Skeletal muscle satellite cell (primary cell): ENCODE measurements at regions not wholly inside any gene's neighbourhood (a gene's known extent, or its start where the extent isn't known, plus 50 kb on each side); places are given as distances from the start of the nearest gene placed in this dataset.
"Not testable (repeated sequence)": the region's sequence is repeated elsewhere in the genome, so short reads cannot be mapped to it uniquely, and the experiment has no call there.

ENCODE experiments used
- H3K27me3 ChIP-seq: 2 replicates; pipeline ENCODE4 v1.7.0; 2013; ENCODE audit warnings: low read length; ENCODE audit not compliant: control insufficient read depth, insufficient read depth
- H3K36me3 ChIP-seq: 2 replicates; pipeline ENCODE4 v1.7.0; 2013; ENCODE audit warnings: mild to moderate bottlenecking, control low read depth, low read length; ENCODE audit not compliant: insufficient read depth
- H3K4me1 ChIP-seq: 2 replicates; pipeline ENCODE4 v1.7.0; 2013; ENCODE audit warnings: low read length; ENCODE audit not compliant: control insufficient read depth, insufficient read depth
- H3K4me2 ChIP-seq: 2 replicates; pipeline ENCODE4 v1.7.0; 2013; ENCODE audit warnings: mild to moderate bottlenecking, low read length
- H3K4me3 ChIP-seq: 2 replicates; pipeline ENCODE4 v1.7.0; 2013; ENCODE audit warnings: low read length
- H3K9ac ChIP-seq: 2 replicates; pipeline ENCODE4 v1.7.0; 2013; ENCODE audit warnings: mild to moderate bottlenecking, low read depth, low read length, moderate library complexity
- H3K9me3 ChIP-seq: replicated peaks from 2 replicates; pipeline ENCODE4 v1.7.0; 2013; ENCODE audit warnings: mild to moderate bottlenecking, control low read depth, low read length

DNA sequence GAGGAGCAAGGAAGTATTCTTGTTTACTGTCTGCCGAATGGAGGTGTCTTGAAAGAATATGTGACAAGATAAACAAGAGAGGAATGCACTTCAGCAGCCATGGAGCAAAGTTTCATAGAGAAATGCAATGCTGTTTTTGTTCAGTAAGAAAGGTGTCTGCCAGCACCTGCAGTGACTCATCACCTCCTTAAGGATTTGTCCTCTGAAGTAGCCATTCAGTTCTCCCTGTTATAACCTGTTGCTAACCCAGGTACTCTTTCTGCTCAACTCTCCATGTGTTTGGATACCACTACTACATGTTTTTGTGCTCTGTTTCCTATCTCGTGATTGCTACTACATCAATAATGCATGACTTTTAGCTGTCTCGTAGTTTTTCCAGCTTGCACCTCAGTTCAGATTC, 328.9 kb downstream of the CHL1 start:
- Histone ChIP-seq H3K9ac (no peak overlapping the region), H3K4me2 (no peak overlapping the region), H3K27me3 (no peaks in the 10 kb centered on the region)

DNA sequence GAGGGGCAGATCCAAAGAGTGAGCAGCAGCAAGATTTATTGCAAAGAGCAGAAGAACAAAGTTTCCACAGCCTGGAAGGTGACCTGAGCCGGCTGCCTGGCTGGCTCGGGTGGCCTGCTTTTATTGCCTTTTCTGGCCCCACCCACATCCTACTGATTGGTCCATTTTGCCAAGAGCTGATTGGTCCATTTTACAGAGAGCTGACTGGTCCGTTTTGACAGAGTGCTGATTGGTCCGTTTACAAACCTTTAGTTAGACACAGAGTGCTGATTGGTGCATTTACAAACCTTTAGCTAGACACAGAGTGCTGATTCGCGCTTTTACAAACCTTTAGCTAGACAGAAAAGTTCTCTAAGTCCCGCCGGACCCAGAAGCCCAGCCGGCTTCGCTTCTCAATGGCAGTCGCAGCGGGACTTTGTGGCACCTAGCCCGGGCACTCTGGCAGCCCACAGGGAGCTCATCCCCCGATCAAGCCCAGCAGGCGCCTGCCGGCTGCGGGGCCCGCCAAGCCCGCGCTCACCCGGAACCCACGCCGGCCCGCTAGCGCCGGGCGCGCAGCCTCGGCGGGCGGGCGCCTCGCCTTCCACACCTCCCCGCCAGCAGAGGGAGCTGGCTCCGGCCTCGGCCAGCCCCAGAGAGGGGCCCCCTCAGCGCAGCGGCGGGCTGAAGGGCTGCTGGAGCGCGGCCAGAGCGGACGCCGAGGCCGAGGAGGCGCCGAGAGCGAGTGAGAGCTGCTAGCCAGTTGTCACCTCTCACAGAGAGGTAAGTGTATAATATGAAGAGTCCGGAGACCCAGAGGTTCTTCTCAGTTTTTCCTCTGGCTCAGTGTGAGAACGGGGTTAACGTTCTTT, 339.2 kb downstream of the CHL1 start:
- no peaks in the 10 kb centered on the region for H3K36me3 ChIP-seq
- H3K4me1 ChIP-seq = no peaks in the 10 kb centered on the region
- no peak overlapping the region for H3K4me2 ChIP-seq
- no peaks in the 10 kb centered on the region for H3K9me3 ChIP-seq
- peak overlapping the region; percentile 47 for H3K9ac ChIP-seq
- H3K4me3 ChIP-seq = peak overlapping the region; percentile 45
- H3K27me3 ChIP-seq = no peaks in the 10 kb centered on the region

More for the DNA sequence above, 328.9 kb downstream of the CHL1 start:
- Histone ChIP-seq H3K9me3 (peaks cover 6% of the 10 kb centered on the region), H3K4me3 (no peak overlapping the region), H3K4me1 (no peaks in the 10 kb centered on the region), H3K36me3 (no peaks in the 10 kb centered on the region)

DNA sequence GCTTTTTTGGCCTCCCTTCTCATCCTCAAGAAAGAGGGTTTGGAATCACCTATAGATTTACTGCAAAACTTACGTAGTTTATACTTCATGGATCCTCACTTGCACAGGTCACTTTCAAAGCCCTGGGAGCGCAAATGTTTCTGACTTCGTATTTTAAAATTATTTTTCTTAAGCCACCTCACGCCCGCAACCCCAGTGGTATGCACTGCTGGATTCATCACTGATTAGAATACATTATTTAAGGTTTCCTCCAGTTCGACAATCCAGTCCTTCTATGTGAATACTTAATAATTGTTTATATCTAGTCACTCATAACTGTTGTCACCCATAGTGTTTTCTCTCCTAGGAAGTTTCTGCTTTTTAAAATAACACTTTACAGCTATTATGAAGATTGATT, 339.9 kb downstream of the CHL1 start:
- peak overlapping the region; percentile 47 for H3K9ac ChIP-seq
- no peaks in the 10 kb centered on the region for H3K4me1 ChIP-seq
- H3K36me3 ChIP-seq = no peaks in the 10 kb centered on the region
- no peak overlapping the region for H3K4me2 ChIP-seq
- H3K27me3 ChIP-seq = no peaks in the 10 kb centered on the region
- H3K9me3 ChIP-seq = no peaks in the 10 kb centered on the region
- peak overlapping the region; percentile 45 for H3K4me3 ChIP-seq

DNA sequence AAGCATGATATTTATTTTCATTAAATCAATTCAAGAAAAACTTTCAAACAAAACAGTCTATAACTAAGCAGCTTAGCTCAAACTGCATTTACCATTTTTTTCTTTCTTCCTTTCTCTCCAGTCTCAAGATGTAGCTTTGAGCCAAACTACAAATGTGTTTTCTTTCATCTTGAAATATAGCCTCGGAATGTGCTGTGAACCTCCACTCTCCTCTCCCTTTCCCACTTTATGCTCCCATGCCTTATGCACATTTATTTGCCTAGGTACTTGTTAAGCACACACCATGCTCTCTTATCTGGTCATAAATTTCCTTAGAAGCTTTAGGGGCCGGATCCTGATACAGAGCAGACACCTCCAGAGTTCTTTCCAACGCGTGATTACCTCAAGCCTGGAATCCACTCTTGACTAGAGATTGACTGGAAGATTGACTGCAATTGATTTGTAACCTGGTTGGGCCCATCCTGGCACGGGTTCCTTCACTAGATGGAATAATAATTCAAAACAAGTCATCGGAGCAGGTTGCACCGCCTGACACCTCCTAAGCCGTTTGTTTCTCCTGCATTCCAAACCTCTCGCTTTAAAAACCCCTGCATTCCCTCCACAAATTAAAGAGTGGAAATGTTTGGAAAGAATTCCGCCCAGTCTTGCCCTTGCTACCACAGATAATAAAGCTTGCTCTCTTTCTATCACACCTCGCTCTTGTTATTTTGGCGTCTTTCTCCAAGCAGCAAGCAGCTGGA, 344.7 kb downstream of the CHL1 start:
- H3K9me3 ChIP-seq = no peaks in the 10 kb centered on the region

DNA sequence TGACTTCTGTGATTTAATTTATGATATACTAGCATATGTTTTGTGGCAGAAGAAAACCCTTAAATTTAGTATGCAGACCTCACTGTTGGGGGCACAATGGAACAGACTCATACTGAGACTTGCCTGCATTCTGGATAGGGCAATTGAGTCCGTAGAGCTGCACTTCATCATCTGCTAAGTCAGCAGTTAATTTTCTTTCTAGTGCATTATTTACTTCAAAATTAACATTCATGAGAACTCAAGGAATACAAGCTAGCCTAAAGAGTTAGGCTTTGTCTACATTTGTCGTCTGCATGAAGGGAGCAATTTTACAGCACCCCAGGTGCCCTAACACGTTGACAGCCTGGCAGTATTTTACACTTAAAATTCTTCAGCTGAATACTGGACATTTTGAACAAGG, 345.5 kb downstream of the CHL1 start:
- Histone ChIP-seq H3K4me2 (no peak overlapping the region), H3K9me3 (no peaks in the 10 kb centered on the region), H3K36me3 (no peaks in the 10 kb centered on the region), H3K27me3 (no peaks in the 10 kb centered on the region), H3K9ac (no peak overlapping the region), H3K4me3 (no peak overlapping the region), H3K4me1 (no peaks in the 10 kb centered on the region)

More for the DNA sequence above, 344.7 kb downstream of the CHL1 start:
- Histone ChIP-seq H3K9ac (no peak overlapping the region), H3K36me3 (no peaks in the 10 kb centered on the region), H3K4me1 (no peaks in the 10 kb centered on the region), H3K4me3 (no peak overlapping the region), H3K27me3 (no peaks in the 10 kb centered on the region), H3K4me2 (no peak overlapping the region)

DNA sequence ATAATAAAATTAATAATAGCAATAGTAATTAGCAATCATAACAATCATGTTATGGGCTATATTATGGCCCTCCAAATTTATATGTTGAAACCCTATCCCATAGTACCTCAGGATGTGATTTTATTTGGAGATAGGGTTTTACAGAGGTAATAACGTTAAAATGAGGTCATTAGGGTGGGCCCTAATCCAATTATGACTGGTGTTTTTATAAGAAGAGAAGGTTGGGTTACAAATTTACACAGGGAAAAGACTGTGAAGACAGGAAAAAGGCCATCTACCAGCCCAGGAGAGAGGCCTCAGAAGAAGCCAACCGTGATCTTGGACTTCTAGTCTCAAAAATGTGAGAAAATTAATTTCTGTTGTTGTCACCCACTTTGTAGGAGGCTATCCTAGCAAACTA, 353.1 kb downstream of the CHL1 start:
- H3K4me1 ChIP-seq = no peaks in the 10 kb centered on the region
- no peaks in the 10 kb centered on the region for H3K9me3 ChIP-seq

DNA sequence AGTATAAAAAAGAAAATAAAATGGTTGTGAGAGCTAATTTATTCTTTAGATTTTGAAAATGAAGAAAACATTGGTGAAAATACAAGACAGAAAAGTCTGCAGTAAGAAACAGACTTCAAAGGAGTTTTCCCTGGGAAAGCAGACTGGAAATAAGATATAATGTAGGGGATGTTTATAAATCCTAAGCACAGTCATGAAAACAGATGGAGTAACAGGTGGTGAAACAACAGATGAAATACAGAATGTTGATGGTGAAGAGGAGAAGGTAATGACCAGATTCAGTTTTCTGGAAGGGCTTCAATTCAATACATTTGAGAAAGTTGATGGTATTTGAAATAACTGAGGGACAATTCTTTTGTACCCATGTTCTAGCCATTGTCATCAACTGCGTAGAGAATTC, 353.9 kb downstream of the CHL1 start:
- Histone ChIP-seq H3K36me3 (no peaks in the 10 kb centered on the region), H3K4me1 (no peaks in the 10 kb centered on the region), H3K9me3 (no peaks in the 10 kb centered on the region), H3K9ac (no peak overlapping the region), H3K27me3 (no peaks in the 10 kb centered on the region), H3K4me2 (no peak overlapping the region), H3K4me3 (no peak overlapping the region)

More for the DNA sequence above, 353.1 kb downstream of the CHL1 start:
- no peaks in the 10 kb centered on the region for H3K36me3 ChIP-seq
- H3K27me3 ChIP-seq = no peaks in the 10 kb centered on the region
- no peak overlapping the region for H3K4me2 ChIP-seq
- H3K9ac ChIP-seq = no peak overlapping the region
- no peak overlapping the region for H3K4me3 ChIP-seq

DNA sequence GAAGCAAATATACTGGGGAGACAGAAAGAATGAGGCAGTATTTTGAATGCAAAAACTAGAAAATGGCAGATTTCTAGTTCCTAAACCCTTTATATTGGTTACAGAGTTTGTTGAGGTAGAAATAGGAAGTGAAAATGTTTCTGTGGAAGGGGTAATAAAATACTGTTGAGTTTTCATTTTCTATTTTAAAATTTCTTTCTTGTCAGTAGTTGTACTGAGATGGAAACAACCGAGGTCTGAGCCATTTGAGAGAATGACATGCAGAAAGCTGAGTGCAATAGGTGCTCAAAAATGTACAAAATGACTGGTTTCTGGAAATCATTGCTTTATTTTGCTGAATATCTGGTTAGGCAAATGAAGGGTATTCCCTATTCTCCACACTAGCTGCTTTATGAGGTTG, 361.4 kb downstream of the CHL1 start:
- Histone ChIP-seq H3K4me2 (no peak overlapping the region), H3K4me3 (no peak overlapping the region), H3K36me3 (no peaks in the 10 kb centered on the region), H3K9me3 (no peaks in the 10 kb centered on the region), H3K27me3 (no peaks in the 10 kb centered on the region), H3K4me1 (no peaks in the 10 kb centered on the region), H3K9ac (no peak overlapping the region)

DNA sequence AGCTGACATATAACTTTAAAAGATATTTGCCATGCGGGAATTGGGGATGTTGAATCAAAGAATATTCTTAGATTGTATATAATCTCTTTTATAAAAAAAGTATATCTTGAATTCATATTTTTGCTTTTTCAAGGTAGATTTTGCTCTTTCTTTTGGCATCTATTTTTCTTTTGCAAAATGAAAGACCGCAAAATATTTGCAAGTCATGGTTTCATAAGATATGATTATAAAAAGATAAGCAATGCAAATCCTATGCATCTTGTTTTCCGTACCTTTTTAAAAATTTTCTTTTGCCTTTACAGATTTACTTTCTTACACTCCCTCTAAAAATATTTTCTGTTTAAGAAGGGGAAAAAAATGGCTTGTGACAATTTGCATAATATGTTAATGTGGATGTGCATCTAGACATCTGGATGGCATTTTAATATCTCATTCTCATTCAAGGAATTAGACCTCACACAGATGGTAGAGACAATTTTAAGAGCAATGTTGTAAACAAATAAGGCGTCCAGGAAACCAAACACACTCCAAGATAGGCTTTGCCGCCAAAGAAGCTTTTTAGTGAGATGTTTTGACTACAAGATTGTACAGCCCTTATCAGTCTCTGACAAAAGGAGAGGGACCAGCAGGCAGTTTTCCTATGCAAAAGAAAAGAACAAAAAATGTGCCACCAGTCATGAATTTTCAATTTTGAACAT, 371.1 kb downstream of the CHL1 start:
- H3K4me3 ChIP-seq = no peak overlapping the region
- H3K36me3 ChIP-seq = no peaks in the 10 kb centered on the region
- no peaks in the 10 kb centered on the region for H3K27me3 ChIP-seq
- no peak overlapping the region for H3K9ac ChIP-seq
- H3K4me1 ChIP-seq = no peaks in the 10 kb centered on the region
- H3K9me3 ChIP-seq = no peaks in the 10 kb centered on the region
- no peak overlapping the region for H3K4me2 ChIP-seq

DNA sequence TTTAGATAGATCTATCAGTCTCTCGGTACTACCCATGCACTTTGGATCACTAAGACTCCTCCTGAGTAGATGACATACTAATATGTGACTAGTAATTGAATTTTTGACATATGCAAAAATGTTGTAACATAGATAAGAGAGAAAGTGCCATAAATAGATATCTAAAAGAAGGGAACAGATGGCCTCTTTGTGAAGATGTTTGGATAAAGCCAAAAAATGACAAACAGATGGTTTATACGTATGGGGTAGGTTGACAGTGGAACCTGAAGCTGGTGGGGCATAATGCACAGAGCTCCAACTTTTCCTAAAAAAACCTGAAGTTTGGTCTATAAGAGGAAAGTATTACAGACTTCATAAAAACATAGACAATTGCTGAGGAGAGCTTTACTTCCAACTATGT, 383.0 kb downstream of the CHL1 start:
- H3K36me3 ChIP-seq, H3K4me3 ChIP-seq, H3K9me3 ChIP-seq, H3K4me2 ChIP-seq, H3K4me1 ChIP-seq, H3K27me3 ChIP-seq, H3K9ac ChIP-seq: not testable (repeated sequence)

DNA sequence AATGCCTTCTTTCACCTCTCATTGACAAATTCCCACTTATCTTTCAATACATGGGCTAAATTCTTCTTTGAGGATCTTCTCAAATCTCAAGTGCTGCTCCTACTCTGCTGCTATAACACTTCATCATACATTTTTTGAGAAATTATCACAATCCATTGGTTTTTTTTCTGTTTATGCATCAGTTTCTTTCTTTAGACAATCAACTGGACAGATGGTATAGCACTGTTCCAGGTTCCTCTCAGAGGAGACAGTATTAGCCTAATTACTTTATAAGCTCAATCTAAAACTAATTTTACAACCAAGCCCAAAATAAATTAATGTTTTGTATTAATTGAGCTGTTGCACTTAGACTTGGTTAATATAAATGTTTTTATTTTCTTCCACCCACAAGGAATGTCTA, 392.5 kb downstream of the CHL1 start:
- not testable (repeated sequence) for H3K9ac ChIP-seq, H3K27me3 ChIP-seq, H3K4me1 ChIP-seq, H3K4me3 ChIP-seq, H3K4me2 ChIP-seq, H3K36me3 ChIP-seq, H3K9me3 ChIP-seq
